ENCODE measurements at regions not wholly inside any gene's neighbourhood (a gene's known extent, or its start where the extent isn't known, plus 50 kb on each side); places are given as distances from the start of the nearest gene placed in this dataset.

DNA sequence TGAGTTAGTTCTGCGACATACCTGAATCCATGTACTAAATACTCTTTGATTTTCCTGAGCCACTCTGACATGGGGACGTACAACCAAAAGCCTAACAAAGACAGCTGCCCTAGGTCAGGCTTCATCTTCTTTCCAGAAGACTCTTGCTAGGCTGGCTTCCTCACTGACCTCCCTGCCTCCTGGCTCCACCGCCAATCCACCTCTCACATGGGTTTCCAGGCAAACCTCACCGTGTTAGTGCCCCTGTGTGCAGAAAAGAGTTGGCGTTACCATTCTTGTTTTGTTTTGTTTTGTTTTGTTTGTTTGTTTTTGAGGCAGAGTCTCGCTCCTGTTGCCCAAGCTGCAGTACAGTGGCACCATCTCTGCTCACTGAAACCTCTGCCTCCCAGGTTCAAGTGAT lies 135.3 kb downstream of the WSCD1 start:
- TF ChIP-seq, protein P1, sequence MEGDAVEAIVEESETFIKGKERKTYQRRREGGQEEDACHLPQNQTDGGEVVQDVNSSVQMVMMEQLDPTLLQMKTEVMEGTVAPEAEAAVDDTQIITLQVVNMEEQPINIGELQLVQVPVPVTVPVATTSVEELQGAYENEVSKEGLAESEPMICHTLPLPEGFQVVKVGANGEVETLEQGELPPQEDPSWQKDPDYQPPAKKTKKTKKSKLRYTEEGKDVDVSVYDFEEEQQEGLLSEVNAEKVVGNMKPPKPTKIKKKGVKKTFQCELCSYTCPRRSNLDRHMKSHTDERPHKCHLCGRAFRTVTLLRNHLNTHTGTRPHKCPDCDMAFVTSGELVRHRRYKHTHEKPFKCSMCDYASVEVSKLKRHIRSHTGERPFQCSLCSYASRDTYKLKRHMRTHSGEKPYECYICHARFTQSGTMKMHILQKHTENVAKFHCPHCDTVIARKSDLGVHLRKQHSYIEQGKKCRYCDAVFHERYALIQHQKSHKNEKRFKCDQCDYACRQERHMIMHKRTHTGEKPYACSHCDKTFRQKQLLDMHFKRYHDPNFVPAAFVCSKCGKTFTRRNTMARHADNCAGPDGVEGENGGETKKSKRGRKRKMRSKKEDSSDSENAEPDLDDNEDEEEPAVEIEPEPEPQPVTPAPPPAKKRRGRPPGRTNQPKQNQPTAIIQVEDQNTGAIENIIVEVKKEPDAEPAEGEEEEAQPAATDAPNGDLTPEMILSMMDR (IDR thresholded peaks at IDR 0.05; ENCODE audit: insufficient read depth, missing control alignments): no peak
- FAIRE-seq: no peak
- DNase-seq (ENCODE audit: insufficient read length, low spot score): no peak

DNA sequence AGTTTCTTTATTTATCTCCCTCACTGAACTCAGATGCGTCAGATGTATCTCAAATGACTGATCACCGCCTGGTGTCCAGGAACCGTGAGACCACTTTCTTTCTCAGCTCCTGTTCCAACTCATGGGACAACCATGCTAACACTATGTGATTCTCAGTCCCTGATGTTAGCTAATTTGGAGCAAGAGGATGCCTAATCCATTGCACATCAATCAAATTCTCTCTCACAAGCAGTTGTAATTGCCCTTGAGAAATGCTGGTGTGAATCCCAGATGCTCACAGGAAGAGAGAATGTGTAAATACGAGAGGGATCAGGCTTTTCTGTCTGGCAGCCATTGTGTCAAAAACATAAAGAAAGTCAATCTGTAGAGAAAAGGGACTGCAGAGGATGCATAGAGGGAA lies 134.9 kb downstream of the WSCD1 start:
- FAIRE-seq (no peak), DNase-seq (ENCODE audit: insufficient read length, low spot score) (no peak)
- TF ChIP-seq, protein P1 (IDR thresholded peaks at IDR 0.05; ENCODE audit: insufficient read depth, missing control alignments): no peak

DNA sequence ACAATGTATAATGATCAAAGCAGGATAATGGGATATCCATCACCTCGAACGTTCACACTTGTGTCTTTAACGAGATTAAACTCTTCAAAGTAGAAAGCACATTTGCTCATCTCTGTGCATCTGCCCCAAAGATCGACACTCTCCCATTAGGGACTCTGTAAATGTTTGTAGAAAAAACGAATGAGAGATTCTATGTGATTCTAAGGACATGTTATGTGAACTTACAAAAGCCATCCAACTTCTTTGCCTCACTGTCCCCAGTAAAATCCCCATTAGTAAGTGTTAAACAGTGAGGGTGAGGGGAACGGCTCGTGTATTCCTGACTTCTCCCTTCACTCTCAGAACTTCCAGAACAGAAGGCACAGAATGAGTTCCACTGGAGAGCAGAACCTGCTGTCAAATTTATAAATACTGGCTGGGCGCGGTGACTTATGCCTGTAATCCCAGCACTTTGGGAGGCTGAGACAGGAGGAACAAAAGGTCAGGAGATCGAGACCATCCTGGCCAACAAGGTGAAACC lies 134.1 kb downstream of the WSCD1 start:
- TF ChIP-seq, protein P1 (IDR thresholded peaks at IDR 0.05; ENCODE audit: insufficient read depth, missing control alignments): no peak
- DNase-seq (ENCODE audit: insufficient read length, low spot score): no peak

DNA sequence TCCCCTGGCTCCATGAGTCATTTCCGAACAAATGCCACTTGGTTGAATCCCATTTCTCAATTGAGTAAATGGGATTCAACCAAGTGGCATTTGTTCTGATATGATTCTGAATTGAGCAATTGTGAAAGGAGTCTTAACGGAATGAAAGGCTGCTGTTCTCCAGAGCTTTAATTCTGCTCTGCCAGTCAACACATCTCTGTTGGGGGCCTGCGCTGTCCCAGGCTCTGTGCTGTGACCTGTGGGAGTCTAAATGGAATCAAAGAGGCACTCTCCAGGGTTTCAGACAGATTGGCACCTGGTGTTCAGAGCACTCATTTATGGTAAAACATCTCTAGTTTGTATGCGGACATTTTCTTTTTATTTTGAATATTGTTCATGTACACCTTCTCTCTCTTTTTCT lies 126.2 kb downstream of the WSCD1 start:
- no peak for FAIRE-seq
- no peak for DNase-seq (ENCODE audit: insufficient read length, low spot score)
- TF ChIP-seq, protein P1 (IDR thresholded peaks at IDR 0.05; ENCODE audit: insufficient read depth, missing control alignments): no peak

More for the DNA sequence above, 134.1 kb downstream of the WSCD1 start:
- FAIRE-seq: no peak

DNA sequence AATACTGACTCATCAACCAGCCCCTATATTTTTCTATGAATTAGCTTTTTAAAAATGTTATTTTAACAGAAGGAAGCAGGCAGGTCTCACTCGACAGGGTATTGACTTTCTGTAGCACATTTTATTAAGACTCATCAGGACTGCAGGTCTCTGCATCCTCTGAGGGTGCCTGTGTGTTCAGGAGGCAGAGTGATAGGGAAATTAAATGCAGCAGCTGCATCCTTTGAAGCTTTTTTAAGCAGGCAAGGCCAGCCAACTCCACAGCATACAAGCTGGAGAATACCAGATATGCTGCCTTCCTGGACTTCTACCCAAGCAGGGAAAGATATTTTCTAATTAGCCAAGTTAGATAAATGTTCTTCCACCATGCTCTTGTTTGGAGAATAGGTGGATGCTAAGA lies 124.9 kb downstream of the WSCD1 start:
- TF ChIP-seq, protein P1 (IDR thresholded peaks at IDR 0.05; ENCODE audit: insufficient read depth, missing control alignments): no peak
- DNase-seq (ENCODE audit: insufficient read length, low spot score) (no peak), FAIRE-seq (no peak)

DNA sequence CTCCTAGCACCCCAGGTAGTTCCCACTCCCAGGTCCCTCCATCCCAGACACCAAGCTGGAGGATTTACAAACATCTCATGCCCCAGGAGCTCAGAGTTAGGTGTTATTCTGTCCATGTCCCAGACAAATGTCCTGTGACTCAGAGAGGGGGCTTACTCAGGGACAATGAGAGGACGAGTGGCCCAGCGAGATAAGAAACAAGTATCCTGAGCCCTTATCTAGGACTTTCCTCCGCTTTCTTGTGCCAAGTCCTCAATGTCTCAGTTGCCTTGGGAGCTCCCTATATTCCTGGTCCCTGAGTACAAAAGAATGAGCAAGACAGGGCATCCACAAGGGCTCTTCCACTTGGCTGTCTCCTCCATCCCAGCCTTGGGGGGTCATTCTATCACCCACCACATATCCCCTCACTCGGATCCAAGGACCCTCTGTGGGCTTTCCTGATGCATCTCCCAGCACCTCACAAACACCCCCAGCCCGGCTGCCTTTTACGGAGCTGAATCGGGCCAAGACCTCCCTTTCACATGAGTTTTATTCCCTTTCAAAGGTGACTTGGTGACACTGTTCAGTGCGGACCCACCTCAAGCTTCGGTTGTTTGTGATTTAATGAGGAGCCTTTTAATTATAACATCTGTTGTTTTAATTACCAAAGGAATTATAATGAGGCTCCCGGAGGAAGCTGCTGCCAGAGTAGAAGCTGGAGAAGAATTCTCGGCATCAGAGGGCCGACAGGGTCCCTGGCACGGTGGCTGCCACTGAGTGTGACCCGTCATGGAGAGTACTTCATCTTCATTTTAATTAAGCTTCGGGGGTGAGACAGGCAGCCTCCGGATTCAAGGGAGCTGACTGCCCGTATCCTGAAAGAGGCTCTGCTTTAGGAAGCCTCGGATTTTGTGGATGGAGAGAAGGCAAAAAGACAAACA lies 121.5 kb downstream of the WSCD1 start:
- DNase-seq (ENCODE audit: insufficient read length, low spot score) (no peak), FAIRE-seq (no peak)
- TF ChIP-seq, protein P1 (IDR thresholded peaks at IDR 0.05; ENCODE audit: insufficient read depth, missing control alignments): no peak

DNA sequence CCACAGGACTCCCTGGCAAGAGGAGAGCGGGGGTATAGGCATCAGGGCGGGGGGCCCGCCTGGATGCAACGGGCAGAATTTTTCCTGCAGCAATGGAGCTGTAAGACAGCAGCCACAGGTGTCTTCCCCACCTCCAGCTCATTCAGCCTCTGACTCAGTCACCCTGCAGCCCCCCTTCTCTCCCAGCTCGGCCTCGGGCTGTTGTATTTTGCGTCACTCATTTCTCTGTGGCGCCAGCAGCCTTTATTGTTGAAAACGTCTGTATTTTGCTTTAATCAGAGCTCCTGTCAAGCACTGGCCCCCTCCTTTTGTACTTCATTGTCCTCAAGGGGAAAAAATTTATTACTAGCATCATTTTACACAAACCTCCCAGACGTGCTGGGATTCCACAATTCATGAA lies 117.7 kb downstream of the WSCD1 start:
- no peak for DNase-seq (ENCODE audit: insufficient read length, low spot score)

More for the DNA sequence above, 117.7 kb downstream of the WSCD1 start:
- TF ChIP-seq, protein P1 (IDR thresholded peaks at IDR 0.05; ENCODE audit: insufficient read depth, missing control alignments): no peak
- no peak for FAIRE-seq
